ENCODE measurements at regions not wholly inside any gene's neighbourhood (a gene's known extent, or its start where the extent isn't known, plus 50 kb on each side); places are given as distances from the start of the nearest gene placed in this dataset.

DNA sequence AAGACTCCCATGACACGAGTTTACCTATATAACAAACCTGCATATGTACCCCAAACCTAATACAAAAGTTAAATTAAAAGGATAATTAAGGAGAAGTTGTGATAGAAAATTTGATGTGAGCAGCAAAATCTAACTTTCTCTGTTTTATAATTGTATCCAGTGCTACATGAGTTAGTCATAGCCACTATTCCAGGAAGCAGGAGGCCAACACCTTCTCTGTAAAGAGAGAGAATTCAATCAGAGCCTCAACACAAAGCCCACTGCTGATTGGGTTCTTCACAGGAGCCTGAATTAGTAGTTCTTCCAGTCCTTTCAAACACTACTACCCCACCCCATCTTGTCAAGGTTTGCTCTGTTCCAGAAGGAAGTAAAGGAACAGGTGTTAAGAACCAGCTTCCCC is 84.2 kb downstream of the BLID start:
- TF ChIP-seq, protein P1, sequence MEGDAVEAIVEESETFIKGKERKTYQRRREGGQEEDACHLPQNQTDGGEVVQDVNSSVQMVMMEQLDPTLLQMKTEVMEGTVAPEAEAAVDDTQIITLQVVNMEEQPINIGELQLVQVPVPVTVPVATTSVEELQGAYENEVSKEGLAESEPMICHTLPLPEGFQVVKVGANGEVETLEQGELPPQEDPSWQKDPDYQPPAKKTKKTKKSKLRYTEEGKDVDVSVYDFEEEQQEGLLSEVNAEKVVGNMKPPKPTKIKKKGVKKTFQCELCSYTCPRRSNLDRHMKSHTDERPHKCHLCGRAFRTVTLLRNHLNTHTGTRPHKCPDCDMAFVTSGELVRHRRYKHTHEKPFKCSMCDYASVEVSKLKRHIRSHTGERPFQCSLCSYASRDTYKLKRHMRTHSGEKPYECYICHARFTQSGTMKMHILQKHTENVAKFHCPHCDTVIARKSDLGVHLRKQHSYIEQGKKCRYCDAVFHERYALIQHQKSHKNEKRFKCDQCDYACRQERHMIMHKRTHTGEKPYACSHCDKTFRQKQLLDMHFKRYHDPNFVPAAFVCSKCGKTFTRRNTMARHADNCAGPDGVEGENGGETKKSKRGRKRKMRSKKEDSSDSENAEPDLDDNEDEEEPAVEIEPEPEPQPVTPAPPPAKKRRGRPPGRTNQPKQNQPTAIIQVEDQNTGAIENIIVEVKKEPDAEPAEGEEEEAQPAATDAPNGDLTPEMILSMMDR (IDR thresholded peaks at IDR 0.05) = no peak
- no peak for TF ChIP-seq POLR2AphosphoS5 (IDR thresholded peaks at IDR 0.05; ENCODE audit: insufficient read depth in 1 of 2, low read depth in 1 of 2)
- TF ChIP-seq POLR2A (IDR thresholded peaks at IDR 0.05) = no peak

Data from vagina (tissue), 2 donors.